Activated CD8-positive, alpha-beta T cell treated with anti-CD3 and anti-CD28 coated beads for 36 hours (primary cell): ENCODE measurements at regions not wholly inside any gene's neighbourhood (a gene's known extent, or its start where the extent isn't known, plus 50 kb on each side); places are given as distances from the start of the nearest gene placed in this dataset.

Experiments used
- ATAC-seq: fragments of 200-7000 bp; cut with Tn5 transposase; one replicate; pipeline ENCODE4 v1.10.0; 2021; ENCODE audit warnings: mild to moderate bottlenecking, moderate library complexity
- CTCF ChIA-PET: fragments of 350-600 bp; sonication (Branson Sonifier 250); formaldehyde crosslinking; loops from one replicate; lab custom pipeline; 2021; ENCODE audit warnings: antibody characterized with exemption; lab: Charles Lee
- POLR2A ChIA-PET: fragments of 350-600 bp; sonication (Branson Sonifier 250); formaldehyde crosslinking; loops from one replicate; lab custom pipeline; 2021; ENCODE audit warnings: antibody characterized with exemption; lab: Charles Lee
- DNase-seq: peaks from one replicate; pipeline ENCODE4 v3.0.0-alpha.2; 2020
- H3K27ac Mint-ChIP-seq: one replicate; pipeline ENCODE4 v1.8.0; 2021; ENCODE audit warnings: mild to moderate bottlenecking, mixed read lengths
- H3K27me3 Mint-ChIP-seq: one replicate; pipeline ENCODE4 v1.8.0; 2021; ENCODE audit warnings: mixed read lengths
- H3K36me3 Mint-ChIP-seq: one replicate; pipeline ENCODE4 v1.8.0; 2021; ENCODE audit warnings: low read depth, mixed read lengths
- H3K4me1 Mint-ChIP-seq: one replicate; pipeline ENCODE4 v1.8.0; 2021; ENCODE audit warnings: low read depth, mixed read lengths
- H3K4me3 Mint-ChIP-seq: one replicate; pipeline ENCODE4 v1.8.0; 2021; ENCODE audit warnings: mild to moderate bottlenecking, moderate library complexity, mixed read lengths
- H3K9me3 Mint-ChIP-seq: one replicate; pipeline ENCODE4 v1.8.0; 2021; ENCODE audit warnings: mixed read lengths
- CTCF ChIP-seq: fragments of 200-600 bp; IDR thresholded peaks from one replicate; pipeline ENCODE4 v1.8.0; 2022; ENCODE audit warnings: antibody characterized with exemption, mild to moderate bottlenecking
- intact Hi-C: fragments of 100-400 bp; cut with micrococcal nuclease; formaldehyde crosslinking; loops from one replicate; pipeline ENCODE4 v1.10.0; 2022

GRCh38 chr5:143547342-143547741 is 143.9 kb upstream of the NR3C1 start:
- Mint-ChIP-seq H3K4me3 (no peak overlapping the region), H3K27me3 (peaks cover under 1% of the 10 kb centered on the region), H3K9me3 (peaks cover 2% of the 10 kb centered on the region), H3K36me3 (no peaks in the 10 kb centered on the region), H3K4me1 (no peaks in the 10 kb centered on the region), H3K27ac (no peak overlapping the region)
- ATAC-seq: no peak
- CTCF ChIA-PET: no interaction called here
- no peak for DNase-seq
- TF ChIP-seq CTCF: no peak
- POLR2A ChIA-PET: no interaction called here
- intact Hi-C loops: no loop called here

- ChIA-PET CTCF (no interaction called here), POLR2A (no interaction called here)
- intact Hi-C loops: no loop called here
- no peak for ATAC-seq
- TF ChIP-seq CTCF: no peak
- H3K27me3 Mint-ChIP-seq: no peaks in the 10 kb centered on the region
- no peaks in the 10 kb centered on the region for H3K4me1 Mint-ChIP-seq
- no peak for DNase-seq
- no peaks in the 10 kb centered on the region for H3K36me3 Mint-ChIP-seq
- H3K9me3 Mint-ChIP-seq: peaks cover 2% of the 10 kb centered on the region
- no peak overlapping the region for H3K4me3 Mint-ChIP-seq
- no peak overlapping the region for H3K27ac Mint-ChIP-seq
Measured at GRCh38 chr5:143546394-143546793, 142.9 kb upstream of the NR3C1 start.

GRCh38 chr5:143544606-143545005 is 141.1 kb upstream of the NR3C1 start:
- Mint-ChIP-seq H3K4me3 (no peak overlapping the region), H3K36me3 (no peaks in the 10 kb centered on the region), H3K9me3 (peaks cover 2% of the 10 kb centered on the region), H3K4me1 (no peaks in the 10 kb centered on the region), H3K27me3 (no peaks in the 10 kb centered on the region), H3K27ac (no peak overlapping the region)
- ATAC-seq: no peak
- no peak for DNase-seq
- no peak for TF ChIP-seq CTCF
- POLR2A ChIA-PET: no interaction called here
- intact Hi-C loops: no loop called here
- CTCF ChIA-PET: no interaction called here

- Mint-ChIP-seq H3K4me1 (no peaks in the 10 kb centered on the region), H3K4me3 (no peak overlapping the region), H3K27me3 (no peaks in the 10 kb centered on the region), H3K27ac (no peak overlapping the region), H3K36me3 (no peaks in the 10 kb centered on the region), H3K9me3 (no peaks in the 10 kb centered on the region)
- no peak for DNase-seq
- ChIA-PET CTCF (interaction anchor here (0.9 kb wide), 1 partner anchor 423 kb away, joined by 4 read pairs; no protein-coding TSS in a partner anchor), POLR2A (interaction anchor here (0.6 kb wide), 1 partner anchor 271 kb away, joined by 5 read pairs; no protein-coding TSS in a partner anchor)
- intact Hi-C loops: no loop called here
- no peak for TF ChIP-seq CTCF
- ATAC-seq: no peak
Measured at GRCh38 chr5:143543358-143544255, 140.1 kb upstream of the NR3C1 start.

- no peak for DNase-seq
- TF ChIP-seq CTCF: no peak
- Mint-ChIP-seq H3K36me3 (no peaks in the 10 kb centered on the region), H3K27me3 (no peaks in the 10 kb centered on the region), H3K4me3 (no peak overlapping the region), H3K9me3 (no peaks in the 10 kb centered on the region), H3K4me1 (no peaks in the 10 kb centered on the region), H3K27ac (no peak overlapping the region)
- no peak for ATAC-seq
- intact Hi-C loops: no loop called here
- POLR2A ChIA-PET: interaction anchor here (0.6 kb wide), 1 partner anchor 270 kb away, joined by 5 read pairs; no protein-coding TSS in a partner anchor
- CTCF ChIA-PET: interaction anchor here (0.8 to 1.0 kb wide), 4 partner anchors 11 to 424 kb away, joined by 3 to 7 read pairs (median 4); no protein-coding TSS in a partner anchor
Measured at GRCh38 chr5:143542798-143543144, 139.3 kb upstream of the NR3C1 start.
